CD4-positive, alpha-beta T cell (primary cell): ENCODE measurements at regions not wholly inside any gene's neighbourhood (a gene's known extent, or its start where the extent isn't known, plus 50 kb on each side); places are given as distances from the start of the nearest gene placed in this dataset.
"Not testable (repeated sequence)": the region's sequence is repeated elsewhere in the genome, so short reads cannot be mapped to it uniquely, and the experiment has no call there.

Experiments used
- ATAC-seq: fragments of 200-7000 bp; cut with Tn5 transposase; one replicate; pipeline ENCODE4 v1.10.0; 2022; ENCODE audit warnings: mild to moderate bottlenecking; ENCODE audit not compliant: poor library complexity
- CTCF ChIA-PET: fragments of 350-600 bp; sonication (Branson Sonifier 250); formaldehyde crosslinking; loops from one replicate; lab custom pipeline; 2021; ENCODE audit warnings: antibody characterized with exemption, inconsistent platforms; lab: Charles Lee
- POLR2A ChIA-PET: fragments of 350-600 bp; sonication (Branson Sonifier 250); formaldehyde crosslinking; loops from one replicate; lab custom pipeline; 2021; ENCODE audit warnings: antibody characterized with exemption, inconsistent platforms; lab: Charles Lee
- DNase-seq, 14 experiments: peaks; one replicate each; pipeline ENCODE4 v3.0.0-alpha.2; 2013 to 2020; ENCODE audit warnings: mixed read lengths in 2 of 14
- H3K27ac ChIP-seq, 2 donors: one replicate each; pipeline versions ENCODE4 v1.5.1 to v1.7.0; 2013; ENCODE audit warnings: low read length in 2 of 2, low read depth in 1 of 2, mild to moderate bottlenecking in 1 of 2
- H3K27me3 ChIP-seq, 2 experiments: 1 replicate in 1 of 2; 2 replicates in 1 of 2; pipeline versions ENCODE4 v1.6.1 to v1.7.0; 2013; ENCODE audit warnings: low read length in 2 of 2, control low read depth in 1 of 2, mild to moderate bottlenecking in 1 of 2, moderate library complexity in 1 of 2; ENCODE audit not compliant: insufficient read depth in 2 of 2, control insufficient read depth in 1 of 2
- H3K36me3 ChIP-seq: one replicate; pipeline ENCODE4 v1.6.1; 2013; ENCODE audit warnings: low read length, control low read depth; ENCODE audit not compliant: insufficient read depth
- H3K4me1 ChIP-seq: one replicate; pipeline ENCODE4 v1.6.1; 2013; ENCODE audit warnings: low read length, control low read depth; ENCODE audit not compliant: insufficient read depth
- H3K4me3 ChIP-seq: one replicate; pipeline ENCODE4 v1.5.1; 2013; ENCODE audit warnings: mild to moderate bottlenecking, low read length, moderate library complexity
- H3K9me3 ChIP-seq, 2 experiments: 1 replicate in 1 of 2; 2 replicates in 1 of 2; pipeline versions ENCODE4 v1.6.1 to v1.7.0; 2013; ENCODE audit warnings: low read length in 2 of 2, mild to moderate bottlenecking in 2 of 2, control low read depth in 1 of 2, moderate library complexity in 1 of 2; ENCODE audit not compliant: control insufficient read depth in 1 of 2, insufficient read depth in 1 of 2
- H3K27ac Mint-ChIP-seq: one replicate; pipeline ENCODE4 v1.8.0; 2020; ENCODE audit warnings: mixed read lengths
- H3K27me3 Mint-ChIP-seq: one replicate; pipeline ENCODE4 v1.8.0; 2021; ENCODE audit warnings: mixed read lengths
- H3K36me3 Mint-ChIP-seq: one replicate; pipeline ENCODE4 v1.8.0; 2021; ENCODE audit warnings: low read depth, mixed read lengths
- H3K4me1 Mint-ChIP-seq: one replicate; pipeline ENCODE4 v1.8.0; 2021; ENCODE audit warnings: low read depth, mixed read lengths
- H3K4me3 Mint-ChIP-seq: one replicate; pipeline ENCODE4 v1.8.0; 2020; ENCODE audit warnings: mild to moderate bottlenecking, mixed read lengths
- H3K9me3 Mint-ChIP-seq: one replicate; pipeline ENCODE4 v1.8.0; 2020; ENCODE audit warnings: mixed read lengths
- intact Hi-C, 2 experiments: fragments of 100-400 bp; cut with DNase I in 1 of 2; cut with micrococcal nuclease in 1 of 2; formaldehyde crosslinking; loops; one replicate each; pipeline versions ENCODE4 v1.15.1 to v1.9.0; 2023 to 2025; cut with DNase I, micrococcal nuclease
- TF ChIP-seq, protein P1 (sequence below): fragments of 200-600 bp; IDR thresholded peaks from one replicate; pipeline ENCODE4 v1.8.0; 2022; ENCODE audit warnings: antibody characterized with exemption, mild to moderate bottlenecking

DNA sequence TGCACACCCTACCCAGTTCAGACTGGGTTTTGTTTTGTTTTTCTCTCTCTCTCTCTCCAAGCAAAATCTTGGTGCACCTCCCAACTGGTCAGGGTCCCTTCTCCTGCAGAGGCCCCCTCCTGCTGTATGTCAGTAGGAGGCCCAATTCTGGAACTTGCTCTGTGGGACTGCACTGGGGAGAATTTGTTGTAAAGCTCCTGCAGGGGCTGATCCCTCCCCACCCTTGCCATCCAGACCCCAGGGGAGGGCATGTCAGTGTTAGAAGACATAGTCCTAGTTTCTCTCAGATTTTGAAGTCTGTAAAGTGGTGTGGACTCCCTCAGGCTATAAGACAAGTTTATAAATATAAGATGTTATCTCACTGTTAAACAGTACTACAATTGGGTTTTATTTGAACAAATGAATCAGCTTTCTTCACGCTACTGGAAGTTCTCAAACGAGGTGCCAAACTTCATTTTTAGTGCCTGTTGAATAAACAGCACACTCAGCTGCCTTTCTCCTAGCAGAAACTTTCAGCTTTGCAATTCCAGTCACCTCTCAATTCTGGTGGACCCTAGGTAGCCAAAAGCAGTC lies 88.6 kb upstream of the FRMPD3 start:
- no peaks in the 10 kb centered on the region for H3K9me3 Mint-ChIP-seq
- H3K27ac ChIP-seq: no peak overlapping the region
- intact Hi-C loops: no loop called here
- no peaks in the 10 kb centered on the region for H3K4me1 ChIP-seq
- ATAC-seq (no peak), DNase-seq (no peak)
- TF ChIP-seq, protein P1, sequence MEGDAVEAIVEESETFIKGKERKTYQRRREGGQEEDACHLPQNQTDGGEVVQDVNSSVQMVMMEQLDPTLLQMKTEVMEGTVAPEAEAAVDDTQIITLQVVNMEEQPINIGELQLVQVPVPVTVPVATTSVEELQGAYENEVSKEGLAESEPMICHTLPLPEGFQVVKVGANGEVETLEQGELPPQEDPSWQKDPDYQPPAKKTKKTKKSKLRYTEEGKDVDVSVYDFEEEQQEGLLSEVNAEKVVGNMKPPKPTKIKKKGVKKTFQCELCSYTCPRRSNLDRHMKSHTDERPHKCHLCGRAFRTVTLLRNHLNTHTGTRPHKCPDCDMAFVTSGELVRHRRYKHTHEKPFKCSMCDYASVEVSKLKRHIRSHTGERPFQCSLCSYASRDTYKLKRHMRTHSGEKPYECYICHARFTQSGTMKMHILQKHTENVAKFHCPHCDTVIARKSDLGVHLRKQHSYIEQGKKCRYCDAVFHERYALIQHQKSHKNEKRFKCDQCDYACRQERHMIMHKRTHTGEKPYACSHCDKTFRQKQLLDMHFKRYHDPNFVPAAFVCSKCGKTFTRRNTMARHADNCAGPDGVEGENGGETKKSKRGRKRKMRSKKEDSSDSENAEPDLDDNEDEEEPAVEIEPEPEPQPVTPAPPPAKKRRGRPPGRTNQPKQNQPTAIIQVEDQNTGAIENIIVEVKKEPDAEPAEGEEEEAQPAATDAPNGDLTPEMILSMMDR: no peak
- H3K4me3 ChIP-seq: no peak overlapping the region
- ChIA-PET CTCF (no interaction called here), POLR2A (no interaction called here)
- H3K9me3 ChIP-seq: no peaks in the 10 kb centered on the region
- H3K4me3 Mint-ChIP-seq: no peak overlapping the region
- H3K36me3 ChIP-seq: no peaks in the 10 kb centered on the region
- no peak overlapping the region for H3K27ac Mint-ChIP-seq
- peaks cover 19% of the 10 kb centered on the region for H3K27me3 Mint-ChIP-seq
- peaks cover 0 to 4% of the 10 kb centered on the region in 2 experiments for H3K27me3 ChIP-seq
- no peaks in the 10 kb centered on the region for H3K4me1 Mint-ChIP-seq
- H3K36me3 Mint-ChIP-seq: no peaks in the 10 kb centered on the region

DNA sequence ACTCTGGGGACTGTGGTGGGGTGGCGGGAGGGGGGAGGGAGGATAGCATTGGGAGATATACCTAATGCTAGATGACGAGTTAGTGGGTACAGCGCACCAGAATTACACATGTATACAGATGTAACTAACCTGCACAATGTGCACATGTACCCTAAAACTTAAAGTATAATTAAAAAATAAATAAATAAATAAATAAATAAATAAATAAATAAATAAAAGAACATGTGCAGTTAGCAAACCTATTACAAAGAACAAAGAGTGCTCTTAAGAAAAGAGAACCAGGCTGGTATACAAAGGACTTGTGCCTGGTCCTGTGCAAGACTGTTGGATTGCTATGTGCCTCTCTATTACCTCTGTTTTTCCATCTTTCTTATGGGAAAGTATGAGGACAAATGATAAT lies 79.3 kb upstream of the FRMPD3 start:
- H3K27ac ChIP-seq, H3K36me3 Mint-ChIP-seq, H3K27me3 Mint-ChIP-seq, H3K4me1 ChIP-seq, ATAC-seq, H3K9me3 ChIP-seq, H3K36me3 ChIP-seq, DNase-seq, H3K4me3 Mint-ChIP-seq, H3K27ac Mint-ChIP-seq, H3K27me3 ChIP-seq, intact Hi-C loops, H3K9me3 Mint-ChIP-seq, CTCF ChIA-PET, H3K4me3 ChIP-seq, H3K4me1 Mint-ChIP-seq, POLR2A ChIA-PET: not testable (repeated sequence)

DNA sequence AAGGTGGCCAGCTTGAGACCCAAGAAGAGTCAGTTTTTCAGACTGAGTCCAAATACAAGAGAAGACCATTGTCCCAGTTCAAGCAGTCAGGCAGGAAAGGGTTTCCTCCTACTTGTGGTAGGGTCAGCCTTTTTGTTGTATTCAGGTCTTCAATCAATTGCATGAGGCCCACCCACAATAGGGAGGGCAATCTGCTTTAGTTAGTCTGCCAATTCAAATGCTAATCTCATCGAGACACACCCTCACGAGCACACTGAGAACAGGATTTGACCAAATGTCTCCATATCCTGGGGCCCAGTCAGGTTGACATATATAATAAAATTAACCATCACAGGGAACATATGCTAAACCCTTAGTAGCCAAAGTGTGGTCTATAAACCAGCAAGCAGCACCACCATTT lies 75.3 kb upstream of the FRMPD3 start:
- ATAC-seq (no peak), DNase-seq (no peak)
- Mint-ChIP-seq H3K4me1 (no peaks in the 10 kb centered on the region), H3K9me3 (no peaks in the 10 kb centered on the region), H3K36me3 (no peaks in the 10 kb centered on the region), H3K27ac (no peak overlapping the region), H3K27me3 (peaks cover 3% of the 10 kb centered on the region), H3K4me3 (no peak overlapping the region)
- no peaks in the 10 kb centered on the region for H3K9me3 ChIP-seq
- H3K36me3 ChIP-seq: no peaks in the 10 kb centered on the region
- TF ChIP-seq, protein P1: no peak
- intact Hi-C loops: no loop called here
- no peak overlapping the region for H3K4me3 ChIP-seq
- CTCF ChIA-PET: no interaction called here
- no peaks in the 10 kb centered on the region for H3K4me1 ChIP-seq
- no peaks in the 10 kb centered on the region for H3K27me3 ChIP-seq
- H3K27ac ChIP-seq: no peak overlapping the region
- POLR2A ChIA-PET: no interaction called here

DNA sequence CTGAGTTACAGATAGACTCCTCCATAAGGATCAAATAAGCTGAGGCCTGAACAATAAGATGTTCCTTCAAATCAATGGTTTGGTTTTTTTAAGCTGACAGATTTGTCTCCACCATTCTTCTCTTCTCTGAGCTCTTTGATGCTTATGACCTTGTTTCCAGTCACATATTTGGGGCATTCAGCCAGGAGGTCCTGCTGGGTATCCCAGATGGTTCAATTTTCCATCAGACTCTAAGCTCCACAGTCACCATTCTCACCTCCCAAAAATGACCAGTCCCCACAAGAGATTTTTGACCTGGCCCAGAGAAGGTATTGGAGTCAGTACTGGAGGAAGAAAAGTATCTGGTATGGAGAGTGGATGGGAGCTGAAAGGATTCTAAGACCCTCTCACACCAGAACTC lies 74.6 kb upstream of the FRMPD3 start:
- H3K36me3 Mint-ChIP-seq: no peaks in the 10 kb centered on the region
- Histone ChIP-seq H3K4me1 (no peaks in the 10 kb centered on the region), H3K27ac (no peak overlapping the region), H3K36me3 (no peaks in the 10 kb centered on the region), H3K9me3 (no peaks in the 10 kb centered on the region), H3K4me3 (no peak overlapping the region), H3K27me3 (no peaks in the 10 kb centered on the region)
- POLR2A ChIA-PET: no interaction called here
- H3K27ac Mint-ChIP-seq: no peak overlapping the region
- CTCF ChIA-PET: no interaction called here
- no peaks in the 10 kb centered on the region for H3K9me3 Mint-ChIP-seq
- peaks cover 7% of the 10 kb centered on the region for H3K27me3 Mint-ChIP-seq
- TF ChIP-seq, protein P1: no peak
- DNase-seq (no peak), ATAC-seq (no peak)
- H3K4me1 Mint-ChIP-seq: no peaks in the 10 kb centered on the region
- intact Hi-C loops: no loop called here
- no peak overlapping the region for H3K4me3 Mint-ChIP-seq

DNA sequence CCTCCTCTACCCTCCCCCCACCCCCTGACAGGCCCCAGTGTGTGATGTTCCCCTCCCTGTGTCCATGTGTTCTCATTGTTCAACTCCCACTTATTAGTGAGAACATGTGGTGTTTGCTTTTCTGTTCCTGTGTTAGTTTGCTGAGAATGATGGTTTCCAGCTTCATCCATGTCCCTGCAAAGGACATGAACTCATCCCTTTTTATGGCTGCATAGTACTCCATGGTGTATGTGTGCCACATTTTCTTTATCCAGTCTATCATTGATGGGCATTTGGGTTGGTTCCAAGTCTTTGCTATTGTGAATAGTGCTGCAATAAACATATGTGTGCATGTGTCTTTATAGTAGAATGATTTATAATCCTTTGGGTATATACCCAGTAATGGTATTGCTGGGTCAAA lies 73.3 kb upstream of the FRMPD3 start:
- peaks cover 13% of the 10 kb centered on the region for H3K27me3 Mint-ChIP-seq
- H3K27ac ChIP-seq, H3K36me3 Mint-ChIP-seq, H3K4me3 ChIP-seq, H3K4me3 Mint-ChIP-seq, CTCF ChIA-PET, H3K4me1 ChIP-seq, H3K27ac Mint-ChIP-seq, DNase-seq, H3K36me3 ChIP-seq, H3K4me1 Mint-ChIP-seq, POLR2A ChIA-PET, H3K9me3 ChIP-seq, H3K9me3 Mint-ChIP-seq, H3K27me3 ChIP-seq, ATAC-seq, intact Hi-C loops: not testable (repeated sequence)
